Lung (tissue), 11 donors: ENCODE measurements at regions not wholly inside any gene's neighbourhood (a gene's known extent, or its start where the extent isn't known, plus 50 kb on each side); places are given as distances from the start of the nearest gene placed in this dataset.
A peak's percentile ranks its signal among the peaks of the same experiment; 100 is the strongest.
"Not testable (repeated sequence)": the region's sequence is repeated elsewhere in the genome, so short reads cannot be mapped to it uniquely, and the experiment has no call there.

ENCODE experiments used
- ATAC-seq: fragments of 200-7000 bp; cut with Tn5 transposase; one replicate; pipeline ENCODE4 v1.9.1; 2020; ENCODE audit warnings: moderate number of reproducible peaks; ENCODE audit not compliant: insufficient read depth, low FRiP score
- DNase-seq, 3 donors: peaks; one replicate each; pipeline ENCODE4 v3.0.0-alpha.2; 2013 to 2017
- H3K27ac ChIP-seq, 2 donors: one replicate each; pipeline ENCODE4 v1.5.1; 2013; ENCODE audit warnings: mild to moderate bottlenecking in 2 of 2, moderate library complexity in 2 of 2, control low read depth in 1 of 2, inconsistent platforms in 1 of 2, low read depth in 1 of 2, low read length in 1 of 2
- H3K27me3 ChIP-seq, 3 donors: one replicate each; pipeline ENCODE4 v1.5.1; 2013; ENCODE audit warnings: low read length in 2 of 3; ENCODE audit not compliant: control insufficient read depth in 3 of 3, insufficient read depth in 3 of 3
- H3K36me3 ChIP-seq, 4 donors: one replicate each; pipeline ENCODE4 v1.5.1; 2013; ENCODE audit warnings: low read length in 4 of 4, mild to moderate bottlenecking in 1 of 4, moderate library complexity in 1 of 4; ENCODE audit not compliant: control insufficient read depth in 4 of 4, insufficient read depth in 4 of 4
- H3K4me1 ChIP-seq, 5 donors: one replicate each; pipeline ENCODE4 v1.5.1; 2013; ENCODE audit warnings: low read length in 5 of 5, mild to moderate bottlenecking in 2 of 5, moderate library complexity in 1 of 5; ENCODE audit not compliant: control insufficient read depth in 5 of 5, insufficient read depth in 5 of 5
- H3K4me3 ChIP-seq: one replicate; pipeline ENCODE4 v1.5.1; 2013; ENCODE audit warnings: mild to moderate bottlenecking, control low read depth, moderate library complexity
- H3K9ac ChIP-seq, 2 donors: one replicate each; pipeline ENCODE4 v1.5.1; 2013; ENCODE audit warnings: low read length in 2 of 2, control low read depth in 1 of 2; ENCODE audit not compliant: insufficient read depth in 1 of 2
- H3K9me3 ChIP-seq, 4 donors: one replicate each; pipeline ENCODE4 v1.5.1; 2013; ENCODE audit warnings: low read length in 3 of 4, mild to moderate bottlenecking in 1 of 4, moderate library complexity in 1 of 4; ENCODE audit not compliant: control insufficient read depth in 4 of 4, insufficient read depth in 3 of 4
- CTCF ChIP-seq: IDR thresholded peaks from 2 replicates; pipeline ENCODE4 v1.5.1; 2012; ENCODE audit warnings: mild to moderate bottlenecking; ENCODE audit errors: control extremely low read depth, extremely low read depth
- WGBS, 2 donors: extraction: QIAGEN DNeasy Blood & Tissue Kit; methylation state at CpG; one replicate each; pipeline ENCODE4 v1.1.7; 2013; 5-methylcytosine and 5-hydroxymethylcytosine counted together
- donor health status: control.
- donor health status: control.
- donor health status: Bipolar disorder and iron deficiency.
- donor health status: healthy.
- donor health status: DM: yes; HTN: yes; CAD: no.

GRCh38 chr6:149140137-149140909 lies 177.2 kb upstream of the TAB2 start:
- peaks cover 0 to 10% (median 3%) of the 10 kb centered on the region in 5 donors for H3K4me1 ChIP-seq
- H3K36me3 ChIP-seq = no peaks in the 10 kb centered on the region
- TF ChIP-seq CTCF = no peak
- H3K27ac ChIP-seq = no peak overlapping the region
- DNase-seq (peak in 2 of 3 donors; percentile 33 to 34), ATAC-seq (no peak)
- H3K9ac ChIP-seq = no peak overlapping the region
- H3K27me3 ChIP-seq = no peaks in the 10 kb centered on the region
- H3K9me3 ChIP-seq = peaks cover 0 to 4% (median 0%) of the 10 kb centered on the region in 4 donors
- WGBS, 2 donors = 40 to 44% methylated on average over 12 of the region's 12 CpGs
- H3K4me3 ChIP-seq = no peak overlapping the region

GRCh38 chr6:149140910-149141290 lies 176.6 kb upstream of the TAB2 start:
- 19 to 26% methylated on average over 1 of the region's 1 CpG for WGBS, 2 donors
- no peaks in the 10 kb centered on the region for H3K36me3 ChIP-seq
- TF ChIP-seq CTCF = no peak
- no peak overlapping the region for H3K27ac ChIP-seq
- DNase-seq (no peak), ATAC-seq (no peak)
- H3K4me3 ChIP-seq = no peak overlapping the region
- peaks cover 0 to 4% (median 0%) of the 10 kb centered on the region in 4 donors for H3K9me3 ChIP-seq
- H3K4me1 ChIP-seq = peaks cover 0 to 10% (median 3%) of the 10 kb centered on the region in 5 donors
- no peak overlapping the region for H3K9ac ChIP-seq
- H3K27me3 ChIP-seq = no peaks in the 10 kb centered on the region

DNA sequence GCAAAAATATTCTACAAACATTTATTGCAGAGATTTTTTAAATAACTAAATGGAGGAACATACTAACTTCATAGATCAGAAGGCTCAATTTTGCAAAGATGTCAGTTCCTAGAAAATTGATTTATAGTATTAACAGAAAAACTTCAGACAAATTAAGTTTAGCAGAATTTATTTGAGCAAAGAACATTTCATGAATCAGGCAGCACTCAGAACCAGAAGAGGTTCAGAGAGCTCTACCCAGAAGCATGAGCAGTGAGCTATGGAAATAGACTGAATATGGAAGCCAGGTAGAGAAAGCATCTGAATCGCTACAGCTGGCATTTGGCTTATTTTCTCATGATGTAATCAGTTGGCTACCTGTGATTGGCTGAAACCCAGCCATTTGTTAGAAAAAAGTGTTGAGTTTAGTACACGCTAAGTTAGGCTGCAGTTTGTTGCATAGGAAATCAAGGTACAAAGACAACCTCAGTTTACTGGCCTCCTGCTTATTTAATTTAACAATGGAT lies 174.5 kb upstream of the TAB2 start:
- H3K27me3 ChIP-seq = no peaks in the 10 kb centered on the region
- ATAC-seq (no peak), DNase-seq (no peak)
- H3K9me3 ChIP-seq = peaks cover 0 to 4% (median 0%) of the 10 kb centered on the region in 4 donors
- WGBS, 2 donors = 67 to 96% methylated on average over 2 of the region's 2 CpGs
- no peak overlapping the region for H3K4me3 ChIP-seq
- H3K36me3 ChIP-seq = no peaks in the 10 kb centered on the region
- no peak overlapping the region for H3K27ac ChIP-seq
- peaks cover 0 to 13% (median 3%) of the 10 kb centered on the region in 5 donors for H3K4me1 ChIP-seq
- TF ChIP-seq CTCF = no peak
- H3K9ac ChIP-seq = no peak overlapping the region

- H3K36me3 ChIP-seq, DNase-seq, H3K9me3 ChIP-seq, H3K4me1 ChIP-seq, H3K9ac ChIP-seq, H3K27ac ChIP-seq, ATAC-seq, H3K27me3 ChIP-seq, H3K4me3 ChIP-seq: not testable (repeated sequence)
These were observed 171.7 kb upstream of the TAB2 start for GRCh38 chr6:149145800-149146199.
